Bronchial epithelial cell (primary cell): ENCODE measurements at regions not wholly inside any gene's neighbourhood (a gene's known extent, or its start where the extent isn't known, plus 50 kb on each side); places are given as distances from the start of the nearest gene placed in this dataset.
A peak's percentile ranks its signal among the peaks of the same experiment; 100 is the strongest.
"Not testable (repeated sequence)": the region's sequence is repeated elsewhere in the genome, so short reads cannot be mapped to it uniquely, and the experiment has no call there.

Source experiments
- DNase-seq: peaks from one replicate; pipeline ENCODE4 v3.0.0-alpha.2; 2010; ENCODE audit warnings: low read depth
- FAIRE-seq: peaks from 2 replicates; lab custom pipeline; 2011; peaks lifted over from hg19 to GRCh38; lab: Jason Lieb, UNC
- H3K27me3 ChIP-seq: 2 replicates; pipeline ENCODE4 v1.5.1; 2011; ENCODE audit warnings: low read length; ENCODE audit not compliant: control insufficient read depth, insufficient read depth
- H3K36me3 ChIP-seq: 2 replicates; pipeline ENCODE4 v1.5.1; 2011; ENCODE audit warnings: low read length; ENCODE audit not compliant: control insufficient read depth, insufficient read depth
- H3K4me3 ChIP-seq: 2 replicates; pipeline ENCODE4 v1.5.1; 2011; ENCODE audit warnings: mild to moderate bottlenecking, low read depth, low read length, control low read depth
- TF ChIP-seq, protein P1 (sequence below): IDR thresholded peaks from 2 replicates; pipeline ENCODE4 v1.5.1; 2011; ENCODE audit warnings: mild to moderate bottlenecking, moderate library complexity, low read length, control low read depth, inconsistent platforms; ENCODE audit not compliant: insufficient read depth, severe bottlenecking

- Histone ChIP-seq H3K27me3 (no peaks in the 10 kb centered on the region), H3K4me3 (no peak overlapping the region), H3K36me3 (no peaks in the 10 kb centered on the region)
- DNase-seq (no peak), FAIRE-seq (no peak)
- TF ChIP-seq, protein P1, sequence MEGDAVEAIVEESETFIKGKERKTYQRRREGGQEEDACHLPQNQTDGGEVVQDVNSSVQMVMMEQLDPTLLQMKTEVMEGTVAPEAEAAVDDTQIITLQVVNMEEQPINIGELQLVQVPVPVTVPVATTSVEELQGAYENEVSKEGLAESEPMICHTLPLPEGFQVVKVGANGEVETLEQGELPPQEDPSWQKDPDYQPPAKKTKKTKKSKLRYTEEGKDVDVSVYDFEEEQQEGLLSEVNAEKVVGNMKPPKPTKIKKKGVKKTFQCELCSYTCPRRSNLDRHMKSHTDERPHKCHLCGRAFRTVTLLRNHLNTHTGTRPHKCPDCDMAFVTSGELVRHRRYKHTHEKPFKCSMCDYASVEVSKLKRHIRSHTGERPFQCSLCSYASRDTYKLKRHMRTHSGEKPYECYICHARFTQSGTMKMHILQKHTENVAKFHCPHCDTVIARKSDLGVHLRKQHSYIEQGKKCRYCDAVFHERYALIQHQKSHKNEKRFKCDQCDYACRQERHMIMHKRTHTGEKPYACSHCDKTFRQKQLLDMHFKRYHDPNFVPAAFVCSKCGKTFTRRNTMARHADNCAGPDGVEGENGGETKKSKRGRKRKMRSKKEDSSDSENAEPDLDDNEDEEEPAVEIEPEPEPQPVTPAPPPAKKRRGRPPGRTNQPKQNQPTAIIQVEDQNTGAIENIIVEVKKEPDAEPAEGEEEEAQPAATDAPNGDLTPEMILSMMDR = no peak
Observed at GRCh38 chrX:98897191-98897590, 1512.9 kb downstream of the PCDH19 start.

DNA sequence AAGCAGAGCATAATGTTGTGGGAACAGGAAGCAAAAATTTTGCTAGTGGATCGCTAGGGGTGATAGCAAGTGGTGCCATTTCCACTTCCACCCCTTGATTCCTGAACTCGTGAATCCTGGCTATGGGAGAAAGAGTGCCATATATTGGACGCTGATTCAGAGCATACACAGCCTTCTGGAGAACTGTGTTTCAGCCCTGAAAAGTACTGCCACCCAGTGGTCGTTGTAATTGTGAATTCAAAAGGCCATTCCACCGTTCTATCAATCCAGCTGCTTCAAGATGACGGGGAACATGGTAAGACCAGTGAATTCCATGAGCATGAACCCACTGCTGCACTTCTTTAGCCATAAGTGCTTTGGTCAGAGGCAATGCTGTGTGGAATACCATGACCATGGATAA lies 1559.4 kb downstream of the PCDH19 start:
- DNase-seq, H3K4me3 ChIP-seq, H3K36me3 ChIP-seq, H3K27me3 ChIP-seq: not testable (repeated sequence)
- peak; percentile 94 for FAIRE-seq
